Ovary (tissue), 7 donors: ENCODE measurements at regions not wholly inside any gene's neighbourhood (a gene's known extent, or its start where the extent isn't known, plus 50 kb on each side); places are given as distances from the start of the nearest gene placed in this dataset.

Experiments
- DNase-seq, 5 donors: peaks; one replicate each; pipeline ENCODE4 v3.0.0-alpha.2; 2019 to 2020
- H3K27ac ChIP-seq, 2 donors: fragments of 200-600 bp; one replicate each; pipeline versions ENCODE4 v1.5.1 to v1.8.0; 2019 to 2022
- H3K27me3 ChIP-seq: fragments of 200-600 bp; one replicate; pipeline ENCODE4 v1.8.0; 2022
- H3K36me3 ChIP-seq: fragments of 200-600 bp; sonication (generic); one replicate; pipeline ENCODE4 v1.5.1; 2019
- H3K4me1 ChIP-seq: one replicate; pipeline ENCODE4 v1.8.1; 2013; ENCODE audit warnings: mild to moderate bottlenecking, moderate library complexity; ENCODE audit not compliant: insufficient read depth
- H3K4me3 ChIP-seq: fragments of 200-600 bp; sonication (generic); one replicate; pipeline ENCODE4 v1.5.1; 2017
- H3K9me3 ChIP-seq, 2 donors: fragments of 200-600 bp in 1 of 2; sonication (generic) in 1 of 2; one replicate each; pipeline versions ENCODE4 v1.5.1 to v1.8.1; 2013 to 2019; ENCODE audit warnings: mild to moderate bottlenecking in 1 of 2, moderate library complexity in 1 of 2
- CTCF ChIP-seq, 3 donors: fragments of 450-650 bp in 2 of 3; fragments of 200-600 bp in 1 of 3; IDR thresholded peaks; one replicate each; pipeline versions ENCODE4 v1.5.1 to v1.8.0; 2016 to 2022; ENCODE audit warnings: antibody characterized with exemption in 3 of 3, mild to moderate bottlenecking in 1 of 3
- EP300 ChIP-seq: sonication (generic); formaldehyde crosslinking; IDR thresholded peaks from one replicate; pipeline ENCODE4 v1.6.1; 2017; ENCODE audit warnings: antibody characterized with exemption
- POLR2A ChIP-seq: fragments of 450-650 bp; IDR thresholded peaks from one replicate; pipeline ENCODE4 v1.6.1; 2017; ENCODE audit warnings: antibody characterized with exemption, mild to moderate bottlenecking, moderate library complexity
- WGBS, 3 donors: extraction: QIAGEN DNeasy Blood & Tissue Kit in 1 of 3; methylation state at CpG; one replicate each; pipeline versions ENCODE4 v1.1.5 to v1.1.7; 2013 to 2017; 5-methylcytosine and 5-hydroxymethylcytosine counted together
- intact Hi-C, 4 donors: fragments of 100-400 bp; cut with DNase I; formaldehyde crosslinking; loops; one replicate each; pipeline versions ENCODE4 v1.11.0 to v1.15.1; 2022 to 2023
- donor health status: DM: no; HTN: no; CAD: no; lungs with moderate emphysema.
- donor health status: DM: no; HTN: no; CAD: no.
- donor health status: Bipolar disorder and iron deficiency.
- donor health status: DM: no; HTN: no; CAD: no.
- donor health status: DM: yes; HTN: yes; CAD: no.

- Histone ChIP-seq H3K4me1 (peaks cover 10% of the 10 kb centered on the region), H3K27ac (no peak overlapping the region)
Measured at GRCh38 chr3:72238010-72238691, 453.2 kb upstream of the PROK2 start.

GRCh38 chr3:72237679-72238009 lies 452.7 kb upstream of the PROK2 start:
- H3K9me3 ChIP-seq: no peaks in the 10 kb centered on the region
- H3K4me1 ChIP-seq: peaks cover 10% of the 10 kb centered on the region
- WGBS, 3 donors: 86 to 99% (median 91%) methylated on average over 2 of the region's 2 CpGs
- H3K27me3 ChIP-seq: no peaks in the 10 kb centered on the region
- TF ChIP-seq EP300 (no peak), POLR2A (no peak), CTCF (IDR thresholded peaks at IDR 0.05) (no peak)
- DNase-seq: no peak
- no peak overlapping the region for H3K4me3 ChIP-seq
- H3K27ac ChIP-seq: no peak overlapping the region
- no peaks in the 10 kb centered on the region for H3K36me3 ChIP-seq
- intact Hi-C loops: no loop called here

More at GRCh38 chr3:72238010-72238691, 453.2 kb upstream of the PROK2 start:
- no peaks in the 10 kb centered on the region for H3K27me3 ChIP-seq
- no peak overlapping the region for H3K4me3 ChIP-seq
- no peaks in the 10 kb centered on the region for H3K36me3 ChIP-seq
- intact Hi-C loops: no loop called here
- no peaks in the 10 kb centered on the region for H3K9me3 ChIP-seq
- peak; percentile 63 to 94 (median 77) for DNase-seq
- 23 to 44% (median 24%) methylated on average over 7 of the region's 7 CpGs for WGBS, 3 donors
- TF ChIP-seq EP300 (no peak), POLR2A (no peak), CTCF (IDR thresholded peaks at IDR 0.05) (no peak)

GRCh38 chr3:72234391-72234790 lies 449.4 kb upstream of the PROK2 start:
- WGBS, 3 donors: 8 to 12% (median 10%) methylated on average over 4 of the region's 4 CpGs

GRCh38 chr3:72233571-72233970 lies 448.6 kb upstream of the PROK2 start:
- no peaks in the 10 kb centered on the region for H3K9me3 ChIP-seq
- intact Hi-C loops: no loop called here
- H3K36me3 ChIP-seq: no peaks in the 10 kb centered on the region
- H3K27me3 ChIP-seq: no peaks in the 10 kb centered on the region
- TF ChIP-seq CTCF (IDR thresholded peaks at IDR 0.05) (no peak), EP300 (no peak), POLR2A (no peak)
- no peak overlapping the region for H3K4me3 ChIP-seq
- no peak for DNase-seq
- H3K27ac ChIP-seq: no peak overlapping the region
- H3K4me1 ChIP-seq: peaks cover 9% of the 10 kb centered on the region
- WGBS, 3 donors: 95 to 100% (median 96%) methylated on average over 2 of the region's 2 CpGs

More at GRCh38 chr3:72234391-72234790, 449.4 kb upstream of the PROK2 start:
- Histone ChIP-seq H3K27ac (no peak overlapping the region), H3K4me1 (peaks cover 13% of the 10 kb centered on the region), H3K36me3 (no peaks in the 10 kb centered on the region), H3K27me3 (no peaks in the 10 kb centered on the region), H3K4me3 (no peak overlapping the region), H3K9me3 (no peaks in the 10 kb centered on the region)
- TF ChIP-seq POLR2A: no peak
- TF ChIP-seq EP300: no peak
- no peak for TF ChIP-seq CTCF (IDR thresholded peaks at IDR 0.05)
- peak in 4 of 5 donors; percentile 36 to 61 (median 51) for DNase-seq
- intact Hi-C loops: no loop called here
